GM21723 (cell line): ENCODE measurements at regions not wholly inside any gene's neighbourhood (a gene's known extent, or its start where the extent isn't known, plus 50 kb on each side); places are given as distances from the start of the nearest gene placed in this dataset.
"Not testable (repeated sequence)": the region's sequence is repeated elsewhere in the genome, so short reads cannot be mapped to it uniquely, and the experiment has no call there.

Experiments used
- ATAC-seq: cut with Tn5 transposase; IDR thresholded peaks from one replicate; pipeline ENCODE4 v1.9.1; 2021; ENCODE audit warnings: mild to moderate bottlenecking, moderate library complexity; ENCODE audit not compliant: unreplicated experiment

- no peak for ATAC-seq
Observed at GRCh38 chr5:63127054-63127453, 548.4 kb downstream of the LRRC70 start.

- peak; percentile 81 for ATAC-seq
Observed at GRCh38 chr5:63125862-63126261, 547.2 kb downstream of the LRRC70 start.

GRCh38 chr5:63125392-63125791 lies 546.8 kb downstream of the LRRC70 start:
- ATAC-seq = peak; percentile 13

- no peak for ATAC-seq
Observed at GRCh38 chr5:63124266-63124665, 545.6 kb downstream of the LRRC70 start.

- no peak for ATAC-seq
Observed at GRCh38 chr5:63121471-63121870, 542.9 kb downstream of the LRRC70 start.

- ATAC-seq = no peak
Observed at GRCh38 chr5:63118221-63118620, 539.6 kb downstream of the LRRC70 start.

- ATAC-seq = no peak
Observed at GRCh38 chr5:63111891-63112290, 533.3 kb downstream of the LRRC70 start.

- no peak for ATAC-seq
Observed at GRCh38 chr5:63101870-63102269, 523.3 kb downstream of the LRRC70 start.

- no peak for ATAC-seq
Observed at GRCh38 chr5:63097286-63097685, 518.7 kb downstream of the LRRC70 start.

GRCh38 chr5:63094730-63095129 lies 516.1 kb downstream of the LRRC70 start:
- no peak for ATAC-seq

- ATAC-seq = no peak
Observed at GRCh38 chr5:63089147-63089546, 510.5 kb downstream of the LRRC70 start.

- ATAC-seq = no peak
Observed at GRCh38 chr5:63085561-63085960, 506.9 kb downstream of the LRRC70 start.

- ATAC-seq = not testable (repeated sequence)
Observed at GRCh38 chr5:63083689-63084088, 505.1 kb downstream of the LRRC70 start.

GRCh38 chr5:63081402-63081801 lies 502.8 kb downstream of the LRRC70 start:
- no peak for ATAC-seq

- ATAC-seq = no peak
Observed at GRCh38 chr5:63070001-63070400, 491.4 kb downstream of the LRRC70 start.

- ATAC-seq = no peak
Observed at GRCh38 chr5:63055421-63055820, 476.8 kb downstream of the LRRC70 start.

GRCh38 chr5:63053019-63053638 lies 474.5 kb downstream of the LRRC70 start:
- no peak for ATAC-seq

GRCh38 chr5:63050916-63051315 lies 472.3 kb downstream of the LRRC70 start:
- no peak for ATAC-seq

GRCh38 chr5:63049935-63050334 lies 471.3 kb downstream of the LRRC70 start:
- ATAC-seq = no peak

- no peak for ATAC-seq
Observed at GRCh38 chr5:63043792-63044191, 465.2 kb downstream of the LRRC70 start.

GRCh38 chr5:63032343-63032742 lies 453.7 kb downstream of the LRRC70 start:
- no peak for ATAC-seq

- no peak for ATAC-seq
Observed at GRCh38 chr5:63029891-63030290, 451.3 kb downstream of the LRRC70 start.

- ATAC-seq = peak; percentile 54
Observed at GRCh38 chr5:63025679-63026078, 447.1 kb downstream of the LRRC70 start.
